ENCODE measurements at regions not wholly inside any gene's neighbourhood (a gene's known extent, or its start where the extent isn't known, plus 50 kb on each side); places are given as distances from the start of the nearest gene placed in this dataset.

GRCh38 chr5:90071066-90071465 is 338.5 kb downstream of the CETN3 start:
- H3K4me3 ChIP-seq: no peak overlapping the region
- no peak overlapping the region for H3K27ac ChIP-seq (replicated peaks)
- intact Hi-C loops (cut with micrococcal nuclease): no loop called here
- no peak for DNase-seq
- no peaks in the 10 kb centered on the region for H3K27me3 ChIP-seq (ENCODE audit: low read depth)
- no peaks in the 10 kb centered on the region for H3K36me3 ChIP-seq
- peaks cover 12% of the 10 kb centered on the region for H3K9me3 ChIP-seq (replicated peaks)
- TF ChIP-seq, protein P1, sequence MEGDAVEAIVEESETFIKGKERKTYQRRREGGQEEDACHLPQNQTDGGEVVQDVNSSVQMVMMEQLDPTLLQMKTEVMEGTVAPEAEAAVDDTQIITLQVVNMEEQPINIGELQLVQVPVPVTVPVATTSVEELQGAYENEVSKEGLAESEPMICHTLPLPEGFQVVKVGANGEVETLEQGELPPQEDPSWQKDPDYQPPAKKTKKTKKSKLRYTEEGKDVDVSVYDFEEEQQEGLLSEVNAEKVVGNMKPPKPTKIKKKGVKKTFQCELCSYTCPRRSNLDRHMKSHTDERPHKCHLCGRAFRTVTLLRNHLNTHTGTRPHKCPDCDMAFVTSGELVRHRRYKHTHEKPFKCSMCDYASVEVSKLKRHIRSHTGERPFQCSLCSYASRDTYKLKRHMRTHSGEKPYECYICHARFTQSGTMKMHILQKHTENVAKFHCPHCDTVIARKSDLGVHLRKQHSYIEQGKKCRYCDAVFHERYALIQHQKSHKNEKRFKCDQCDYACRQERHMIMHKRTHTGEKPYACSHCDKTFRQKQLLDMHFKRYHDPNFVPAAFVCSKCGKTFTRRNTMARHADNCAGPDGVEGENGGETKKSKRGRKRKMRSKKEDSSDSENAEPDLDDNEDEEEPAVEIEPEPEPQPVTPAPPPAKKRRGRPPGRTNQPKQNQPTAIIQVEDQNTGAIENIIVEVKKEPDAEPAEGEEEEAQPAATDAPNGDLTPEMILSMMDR (IDR thresholded peaks at IDR 0.05; ENCODE audit: borderline replicate concordance): no peak
- H3K4me1 ChIP-seq: no peaks in the 10 kb centered on the region

DNA sequence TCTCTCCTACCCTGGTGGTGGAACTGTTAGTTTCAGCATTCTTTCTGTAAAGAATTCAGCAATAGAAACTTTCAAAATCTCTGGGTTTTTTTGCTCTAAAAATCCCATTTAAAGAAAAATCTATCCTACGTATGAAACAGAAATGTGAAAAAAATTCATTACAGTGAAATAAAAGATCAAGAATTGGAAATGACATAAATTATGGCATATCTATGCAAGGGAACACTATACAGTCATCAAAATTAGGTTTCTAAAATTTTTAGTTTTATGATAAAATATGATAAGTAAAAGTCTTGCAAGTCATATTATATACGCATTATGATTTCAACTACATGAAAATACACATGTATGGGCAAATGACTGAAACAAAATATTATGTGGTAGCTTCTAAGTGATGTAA is 342.6 kb downstream of the CETN3 start:
- TF ChIP-seq, protein P1 (IDR thresholded peaks at IDR 0.05; ENCODE audit: borderline replicate concordance): no peak
- intact Hi-C loops (cut with micrococcal nuclease): no loop called here
- DNase-seq: no peak
- H3K9me3 ChIP-seq (replicated peaks): peaks cover 30% of the 10 kb centered on the region
- H3K4me1 ChIP-seq: no peaks in the 10 kb centered on the region
- no peaks in the 10 kb centered on the region for H3K27me3 ChIP-seq (ENCODE audit: low read depth)
- H3K36me3 ChIP-seq: no peaks in the 10 kb centered on the region
- H3K27ac ChIP-seq (replicated peaks): no peak overlapping the region
- no peak overlapping the region for H3K4me3 ChIP-seq

DNA sequence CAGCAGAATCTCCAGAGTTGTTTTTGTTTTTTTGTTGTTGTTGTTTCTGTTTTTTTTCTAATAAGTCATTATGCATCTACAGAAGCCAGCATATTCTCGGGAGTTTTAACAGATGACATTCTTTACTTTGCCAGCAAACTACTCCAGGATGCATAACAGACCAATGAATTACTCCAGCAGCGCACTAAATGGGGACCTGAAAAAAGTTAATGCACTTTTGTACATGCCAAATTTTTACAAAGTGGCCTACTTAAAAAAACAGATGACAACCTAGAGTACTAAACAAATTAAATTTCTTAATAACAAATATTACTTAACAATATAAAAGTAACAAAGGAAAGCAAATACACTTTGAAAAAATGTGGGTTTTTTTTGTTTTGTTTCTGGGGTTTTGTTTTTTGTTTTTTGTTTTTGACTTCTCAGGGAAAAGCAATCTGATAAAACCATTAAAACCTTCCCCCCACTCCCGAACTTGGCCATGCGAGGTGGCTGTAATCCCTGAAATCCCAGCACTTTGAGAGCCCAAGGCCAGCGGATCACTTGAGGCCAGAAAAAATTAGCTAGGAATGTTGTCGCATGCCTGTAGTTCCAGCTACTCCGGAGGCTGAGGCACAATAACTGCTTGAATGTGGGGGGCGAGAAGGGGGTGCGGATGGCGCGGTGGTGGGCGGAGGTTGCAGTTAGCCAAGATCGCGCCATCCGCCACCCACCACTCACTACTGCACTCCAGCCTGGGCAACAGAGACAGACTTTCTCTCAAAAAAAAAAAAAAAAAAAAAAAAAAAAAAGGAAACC is 352.4 kb downstream of the CETN3 start:
- peak overlapping the region; percentile 16 for H3K27ac ChIP-seq (replicated peaks)
- DNase-seq: no peak
- intact Hi-C loops (cut with micrococcal nuclease): no loop called here

GRCh38 chr5:90055831-90056328 is 353.7 kb downstream of the CETN3 start:
- Histone ChIP-seq H3K4me3 (no peak overlapping the region), H3K27me3 (ENCODE audit: low read depth) (no peaks in the 10 kb centered on the region), H3K4me1 (peaks cover 11% of the 10 kb centered on the region), H3K27ac (replicated peaks) (no peak overlapping the region), H3K9me3 (replicated peaks) (peaks cover 12% of the 10 kb centered on the region), H3K36me3 (no peaks in the 10 kb centered on the region)
- TF ChIP-seq, protein P1 (IDR thresholded peaks at IDR 0.05; ENCODE audit: borderline replicate concordance): no peak
- intact Hi-C loops (cut with micrococcal nuclease): no loop called here
- no peak for DNase-seq

More for the DNA sequence above, 352.4 kb downstream of the CETN3 start:
- Histone ChIP-seq H3K4me1 (peaks cover 11% of the 10 kb centered on the region), H3K9me3 (replicated peaks) (peaks cover 12% of the 10 kb centered on the region), H3K36me3 (no peaks in the 10 kb centered on the region), H3K27me3 (ENCODE audit: low read depth) (no peaks in the 10 kb centered on the region), H3K4me3 (no peak overlapping the region)
- TF ChIP-seq, protein P1 (IDR thresholded peaks at IDR 0.05; ENCODE audit: borderline replicate concordance): no peak

GRCh38 chr5:90054612-90055011 is 354.9 kb downstream of the CETN3 start:
- Histone ChIP-seq H3K27me3 (ENCODE audit: low read depth) (no peaks in the 10 kb centered on the region), H3K4me3 (no peak overlapping the region), H3K36me3 (no peaks in the 10 kb centered on the region), H3K9me3 (replicated peaks) (peaks cover 12% of the 10 kb centered on the region), H3K27ac (replicated peaks) (no peak overlapping the region), H3K4me1 (peaks cover 11% of the 10 kb centered on the region)
- intact Hi-C loops (cut with micrococcal nuclease): no loop called here
- no peak for DNase-seq
- TF ChIP-seq, protein P1 (IDR thresholded peaks at IDR 0.05; ENCODE audit: borderline replicate concordance): no peak

All from left ventricle myocardium inferior (tissue), 1 donor.